GM18867 (cell line): ENCODE measurements at regions not wholly inside any gene's neighbourhood (a gene's known extent, or its start where the extent isn't known, plus 50 kb on each side); places are given as distances from the start of the nearest gene placed in this dataset.
"Not testable (repeated sequence)": the region's sequence is repeated elsewhere in the genome, so short reads cannot be mapped to it uniquely, and the experiment has no call there.

ENCODE experiments used
- ATAC-seq: cut with Tn5 transposase; IDR thresholded peaks from one replicate; pipeline ENCODE4 v1.9.1; 2021; ENCODE audit warnings: mild to moderate bottlenecking, moderate library complexity; ENCODE audit not compliant: unreplicated experiment

- no peak for ATAC-seq
These were observed 354.1 kb downstream of the TXNL1 start for GRCh38 chr18:56284319-56284718.

DNA sequence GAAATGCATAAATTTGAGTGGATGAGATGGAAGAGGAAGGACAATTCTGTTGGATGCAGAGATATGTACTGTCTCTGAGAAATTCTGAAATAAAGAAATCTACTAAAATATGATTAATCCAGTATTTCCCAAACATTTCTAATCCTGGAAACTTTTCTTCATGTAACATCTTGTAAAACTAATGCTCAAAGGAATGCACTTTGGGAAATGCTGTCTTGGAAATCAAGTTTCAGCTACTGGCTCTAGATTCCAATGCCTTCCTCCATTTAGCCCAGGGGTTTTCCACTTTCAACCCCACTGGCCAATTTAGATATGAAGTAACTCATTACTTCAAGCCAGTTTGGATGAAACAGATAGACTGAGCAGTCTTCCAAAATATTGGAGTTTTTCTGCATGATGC lies 355.1 kb downstream of the TXNL1 start:
- no peak for ATAC-seq

- no peak for ATAC-seq
These were observed 355.9 kb downstream of the TXNL1 start for GRCh38 chr18:56282234-56283104.

GRCh38 chr18:56279816-56280215 lies 358.6 kb downstream of the TXNL1 start:
- not testable (repeated sequence) for ATAC-seq

DNA sequence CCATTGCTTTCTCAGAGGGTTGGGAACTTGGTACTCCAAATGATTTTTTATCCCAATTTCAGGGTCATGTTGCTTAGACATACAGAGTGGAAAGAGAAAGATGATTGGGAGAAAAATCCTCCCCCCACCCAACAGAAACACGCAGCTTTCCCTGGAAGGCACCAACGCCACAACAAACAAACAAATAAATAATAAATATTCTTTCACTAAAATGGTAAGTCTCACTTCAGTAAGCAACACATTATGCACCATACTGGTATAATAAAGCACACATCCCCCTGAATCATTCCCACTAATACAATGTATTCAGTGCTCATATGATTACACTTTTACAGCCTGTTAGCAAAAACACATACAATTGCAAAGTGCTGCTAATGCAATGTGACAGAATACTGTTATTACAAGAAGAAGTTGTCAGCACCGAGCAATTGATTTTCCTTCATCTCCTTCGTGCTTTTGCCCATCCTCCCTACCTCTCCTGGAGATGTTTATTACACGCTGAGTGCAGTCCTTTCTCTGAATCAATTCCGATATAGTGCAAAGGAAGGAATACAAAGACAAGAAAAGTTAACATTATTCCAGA lies 359.9 kb downstream of the TXNL1 start:
- ATAC-seq = no peak

GRCh38 chr18:56276466-56276865 lies 361.9 kb downstream of the TXNL1 start:
- ATAC-seq = no peak

- no peak for ATAC-seq
These were observed 364.7 kb downstream of the TXNL1 start for GRCh38 chr18:56273541-56274219.

GRCh38 chr18:56270671-56271250 lies 367.6 kb downstream of the TXNL1 start:
- no peak for ATAC-seq

DNA sequence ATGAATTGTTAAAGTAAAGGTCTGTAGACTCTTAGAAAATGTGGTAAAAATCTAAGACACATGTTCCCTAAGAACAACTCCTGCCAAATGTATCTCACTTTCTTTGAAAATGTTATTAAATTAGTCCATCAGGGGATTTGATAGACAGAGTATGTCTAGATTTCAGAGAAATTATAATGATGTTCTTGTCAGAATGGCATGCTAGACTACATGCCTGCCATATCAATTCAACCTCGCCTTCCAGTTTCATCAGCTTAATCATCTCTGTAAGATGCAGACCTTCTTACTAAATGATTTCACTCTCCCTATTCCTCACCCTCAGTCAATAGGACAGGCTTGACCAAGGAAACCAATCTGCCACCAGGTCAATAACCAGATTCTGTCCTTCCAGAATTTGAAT lies 368.4 kb downstream of the TXNL1 start:
- no peak for ATAC-seq

DNA sequence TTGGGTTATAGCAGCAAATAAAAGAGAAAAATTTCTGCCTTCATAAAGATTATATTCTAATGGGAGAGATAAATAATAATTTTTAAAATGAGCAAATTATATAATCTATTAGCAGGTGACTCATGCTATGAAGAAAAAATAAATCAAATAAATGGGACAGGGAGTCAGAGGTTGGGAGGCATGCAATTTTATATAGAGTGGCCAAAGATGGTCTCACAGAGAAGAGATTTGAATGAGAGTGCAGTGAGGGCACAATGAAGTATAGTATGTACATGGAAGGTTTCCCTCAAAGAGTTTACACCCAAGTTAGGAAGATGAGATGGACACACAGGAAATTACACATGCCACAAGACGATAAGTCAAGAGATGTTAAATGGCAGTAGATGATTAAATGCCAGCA lies 369.4 kb downstream of the TXNL1 start:
- no peak for ATAC-seq

GRCh38 chr18:56267334-56267733 lies 371.1 kb downstream of the TXNL1 start:
- ATAC-seq = peak; percentile 62

GRCh38 chr18:56258178-56258577 lies 380.2 kb downstream of the TXNL1 start:
- peak; percentile 68 for ATAC-seq

- peak; percentile 96 for ATAC-seq
These were observed 381.2 kb downstream of the TXNL1 start for GRCh38 chr18:56257205-56257604.

DNA sequence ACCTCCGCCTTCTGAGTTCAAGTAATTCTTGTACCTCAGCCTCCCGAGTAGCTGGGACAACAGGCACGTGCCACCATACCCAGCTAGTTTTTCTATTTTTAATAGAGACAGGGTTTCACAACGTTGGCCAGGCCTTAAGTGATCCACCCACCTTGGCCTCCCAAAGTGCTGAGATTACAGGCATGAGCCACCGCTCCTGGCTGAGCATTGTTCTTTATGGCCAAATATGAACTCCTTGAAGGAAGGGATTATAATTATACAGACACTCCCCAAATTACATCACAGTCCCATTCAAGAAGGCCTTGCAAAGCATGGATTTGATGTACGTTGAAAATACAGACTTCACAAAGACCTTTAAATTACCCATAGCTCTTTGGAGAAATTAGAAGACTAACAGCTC lies 381.7 kb downstream of the TXNL1 start:
- ATAC-seq = no peak

- no peak for ATAC-seq
These were observed 383.0 kb downstream of the TXNL1 start for GRCh38 chr18:56255381-56255780.

DNA sequence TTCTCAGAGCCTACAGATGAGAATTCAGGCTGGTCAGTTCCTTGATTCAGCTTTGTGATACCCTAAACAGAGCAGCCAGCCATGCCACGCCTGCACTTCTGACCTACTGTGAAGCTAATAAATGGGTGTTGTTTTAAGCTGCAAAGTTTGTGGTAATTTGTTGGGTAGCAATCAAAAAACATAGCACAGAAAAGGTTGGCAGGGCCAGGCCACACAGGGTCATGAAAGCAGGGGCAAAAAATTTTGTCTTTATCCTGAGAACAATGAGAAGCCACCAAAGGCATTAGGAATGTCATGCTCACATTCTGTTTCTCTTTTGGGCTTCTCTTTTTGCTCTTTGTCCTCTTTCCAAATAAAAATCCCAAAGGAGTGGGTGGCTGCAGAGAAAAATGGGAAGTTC lies 385.9 kb downstream of the TXNL1 start:
- no peak for ATAC-seq

DNA sequence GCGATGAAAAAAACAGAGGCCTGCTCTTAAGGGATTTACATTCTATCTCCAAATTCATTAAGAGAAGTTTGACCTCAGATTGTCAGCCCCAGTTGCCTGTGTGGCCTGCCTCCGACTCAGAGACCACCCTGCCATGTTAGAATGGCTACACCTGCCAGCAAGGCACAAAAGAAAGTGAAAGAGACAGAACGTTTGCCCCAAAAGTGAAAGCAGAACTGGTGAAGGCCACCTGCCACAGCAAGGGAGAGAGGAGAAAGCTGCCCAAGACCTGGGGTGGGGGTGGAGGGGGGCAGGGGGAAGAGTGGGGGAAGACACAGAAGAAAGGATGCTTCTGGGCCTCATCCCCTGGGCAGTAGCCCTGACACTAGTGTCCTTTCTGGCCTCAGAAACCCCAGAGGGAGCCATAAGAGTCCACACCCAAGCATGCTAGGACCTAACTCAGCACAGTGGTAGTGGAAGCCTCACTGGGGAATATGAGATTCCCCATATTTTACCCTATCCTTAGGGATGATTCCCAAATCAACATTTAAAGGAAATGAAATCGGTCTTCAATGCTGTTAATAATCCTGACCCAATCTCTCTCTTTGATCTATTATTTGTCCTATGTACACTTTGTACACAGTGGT lies 389.7 kb downstream of the TXNL1 start:
- ATAC-seq = peak; percentile 99

- no peak for ATAC-seq
These were observed 391.5 kb downstream of the TXNL1 start for GRCh38 chr18:56246916-56247315.

GRCh38 chr18:56245866-56246580 lies 392.4 kb downstream of the TXNL1 start:
- no peak for ATAC-seq

- ATAC-seq = no peak
These were observed 398.0 kb downstream of the TXNL1 start for GRCh38 chr18:56240405-56240804.
